ENCODE measurements at regions not wholly inside any gene's neighbourhood (a gene's known extent, or its start where the extent isn't known, plus 50 kb on each side); places are given as distances from the start of the nearest gene placed in this dataset.

DNA sequence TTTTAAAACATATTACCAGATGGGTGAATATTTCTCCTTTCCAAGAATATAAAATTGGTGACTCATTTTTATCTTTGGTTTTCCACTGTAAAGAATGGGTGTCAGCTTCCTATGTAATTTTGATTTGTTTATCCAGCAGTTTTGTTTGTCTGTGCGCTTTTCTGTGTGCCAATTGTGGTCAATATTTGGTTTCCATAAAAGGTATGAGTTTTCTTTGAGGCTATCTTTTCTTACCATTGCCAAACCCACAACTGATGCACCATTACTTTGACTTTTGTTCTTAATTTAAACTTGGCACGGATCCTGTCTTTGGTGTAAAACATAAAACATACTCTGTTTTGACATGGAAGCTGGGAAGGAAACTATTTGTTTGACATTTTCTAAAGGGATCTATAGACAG, 78.8 kb upstream of the NAV3 start:
- Histone ChIP-seq H4K20me1 (ENCODE audit: insufficient read depth) (no peaks in the 10 kb centered on the region; the same call in 1 of the 2 replicates), H3K9ac (no peak overlapping the region), H3K4me1 (ENCODE audit: control insufficient read depth in 1 of 2, insufficient read depth in 2 of 2, low read depth in 1 of 2, low read length in 1 of 2) (no peaks in the 10 kb centered on the region; a peak in 1 of 4 replicates), H3K79me2 (ENCODE audit: insufficient read depth) (no peaks in the 10 kb centered on the region), H3K4me3 (ENCODE audit: low read depth in 2 of 2, low read length in 1 of 2) (no peak overlapping the region), H3F3A (replicated peaks; ENCODE audit: insufficient read depth) (peaks cover 7% of the 10 kb centered on the region), H3K36me3 (replicated peaks in 1 of 2; ENCODE audit: control insufficient read depth in 1 of 2, insufficient read depth in 2 of 2, low read length in 1 of 2) (no peaks in the 10 kb centered on the region), H3K9me2 (no peaks in the 10 kb centered on the region), H3K27ac (ENCODE audit: low read depth in 2 of 2, low read length in 1 of 2) (peak overlapping the region in 1 of 2 experiments; percentile 5; a peak in 1 of 4 replicates), H3K27me3 (ENCODE audit: insufficient read depth) (no peaks in the 10 kb centered on the region), H3K4me2 (no peak overlapping the region), H2AFZ (ENCODE audit: low read depth) (no peak overlapping the region), H3K9me3 (no peaks in the 10 kb centered on the region)
- DNase-seq, result no peak
- ChIA-PET POLR2A (no interaction called here), CTCF (no interaction called here)
- 3% methylated on average over 2 of the region's 2 CpGs for WGBS (ENCODE audit: low lambda C conversion rate)
- TF ChIP-seq EP300 (IDR thresholded peaks at IDR 0.05; ENCODE audit: borderline replicate concordance in 1 of 2, low read depth in 1 of 2, low read length in 1 of 2), result peak in 1 of 2 experiments; percentile 49; a peak in 1 of 4 replicates
- TF ChIP-seq, protein P1, sequence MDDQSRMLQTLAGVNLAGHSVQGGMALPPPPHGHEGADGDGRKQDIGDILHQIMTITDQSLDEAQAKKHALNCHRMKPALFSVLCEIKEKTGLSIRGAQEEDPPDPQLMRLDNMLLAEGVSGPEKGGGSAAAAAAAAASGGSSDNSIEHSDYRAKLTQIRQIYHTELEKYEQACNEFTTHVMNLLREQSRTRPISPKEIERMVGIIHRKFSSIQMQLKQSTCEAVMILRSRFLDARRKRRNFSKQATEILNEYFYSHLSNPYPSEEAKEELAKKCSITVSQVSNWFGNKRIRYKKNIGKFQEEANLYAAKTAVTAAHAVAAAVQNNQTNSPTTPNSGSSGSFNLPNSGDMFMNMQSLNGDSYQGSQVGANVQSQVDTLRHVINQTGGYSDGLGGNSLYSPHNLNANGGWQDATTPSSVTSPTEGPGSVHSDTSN (IDR thresholded peaks at IDR 0.05), result peak; percentile 60; the same call in 1 of the 2 replicates
- no peak for TF ChIP-seq FOXJ3 (CRISPR knock-in tag; IDR thresholded peaks at IDR 0.05)
- no peak for TF ChIP-seq EZH2phosphoT487 (IDR thresholded peaks at IDR 0.05; ENCODE audit: borderline replicate concordance, low read depth)
- no peak for TF ChIP-seq SIN3A (IDR thresholded peaks at IDR 0.05; ENCODE audit: borderline replicate concordance, low read depth, low read length)
- no peak for TF ChIP-seq RXRA (IDR thresholded peaks at IDR 0.05; ENCODE audit: borderline replicate concordance, low read depth)
- TF ChIP-seq RFX5 (IDR thresholded peaks at IDR 0.05; ENCODE audit: low read length), result no peak
- TF ChIP-seq, protein P2, sequence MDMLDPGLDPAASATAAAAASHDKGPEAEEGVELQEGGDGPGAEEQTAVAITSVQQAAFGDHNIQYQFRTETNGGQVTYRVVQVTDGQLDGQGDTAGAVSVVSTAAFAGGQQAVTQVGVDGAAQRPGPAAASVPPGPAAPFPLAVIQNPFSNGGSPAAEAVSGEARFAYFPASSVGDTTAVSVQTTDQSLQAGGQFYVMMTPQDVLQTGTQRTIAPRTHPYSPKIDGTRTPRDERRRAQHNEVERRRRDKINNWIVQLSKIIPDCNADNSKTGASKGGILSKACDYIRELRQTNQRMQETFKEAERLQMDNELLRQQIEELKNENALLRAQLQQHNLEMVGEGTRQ (IDR thresholded peaks at IDR 0.05; ENCODE audit: borderline replicate concordance, low read depth, low read length), result no peak
- TF ChIP-seq MXI1 (IDR thresholded peaks at IDR 0.05; ENCODE audit: low read depth, low read length), result no peak
- TF ChIP-seq MEF2A (IDR thresholded peaks at IDR 0.05; ENCODE audit: borderline replicate concordance, low read depth), result no peak
- TF ChIP-seq FOSL2 (IDR thresholded peaks at IDR 0.05; ENCODE audit: borderline replicate concordance, low read depth), result peak; percentile 38; the same call in 1 of the 2 replicates
- no peak for TF ChIP-seq CHD2 (IDR thresholded peaks at IDR 0.05; ENCODE audit: low read length, partially characterized antibody)
- no peak for TF ChIP-seq TAF1 (IDR thresholded peaks at IDR 0.05; ENCODE audit: borderline replicate concordance, low read depth, low read length)
- TF ChIP-seq NRF1 (IDR thresholded peaks at IDR 0.05; ENCODE audit: low read depth, low read length), result no peak
- TF ChIP-seq, protein P3, sequence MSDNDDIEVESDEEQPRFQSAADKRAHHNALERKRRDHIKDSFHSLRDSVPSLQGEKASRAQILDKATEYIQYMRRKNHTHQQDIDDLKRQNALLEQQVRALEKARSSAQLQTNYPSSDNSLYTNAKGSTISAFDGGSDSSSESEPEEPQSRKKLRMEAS (IDR thresholded peaks at IDR 0.05; ENCODE audit: low read depth), result no peak
- TF ChIP-seq, protein P4, sequence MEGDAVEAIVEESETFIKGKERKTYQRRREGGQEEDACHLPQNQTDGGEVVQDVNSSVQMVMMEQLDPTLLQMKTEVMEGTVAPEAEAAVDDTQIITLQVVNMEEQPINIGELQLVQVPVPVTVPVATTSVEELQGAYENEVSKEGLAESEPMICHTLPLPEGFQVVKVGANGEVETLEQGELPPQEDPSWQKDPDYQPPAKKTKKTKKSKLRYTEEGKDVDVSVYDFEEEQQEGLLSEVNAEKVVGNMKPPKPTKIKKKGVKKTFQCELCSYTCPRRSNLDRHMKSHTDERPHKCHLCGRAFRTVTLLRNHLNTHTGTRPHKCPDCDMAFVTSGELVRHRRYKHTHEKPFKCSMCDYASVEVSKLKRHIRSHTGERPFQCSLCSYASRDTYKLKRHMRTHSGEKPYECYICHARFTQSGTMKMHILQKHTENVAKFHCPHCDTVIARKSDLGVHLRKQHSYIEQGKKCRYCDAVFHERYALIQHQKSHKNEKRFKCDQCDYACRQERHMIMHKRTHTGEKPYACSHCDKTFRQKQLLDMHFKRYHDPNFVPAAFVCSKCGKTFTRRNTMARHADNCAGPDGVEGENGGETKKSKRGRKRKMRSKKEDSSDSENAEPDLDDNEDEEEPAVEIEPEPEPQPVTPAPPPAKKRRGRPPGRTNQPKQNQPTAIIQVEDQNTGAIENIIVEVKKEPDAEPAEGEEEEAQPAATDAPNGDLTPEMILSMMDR (IDR thresholded peaks at IDR 0.05), result no peak
- peak; percentile 14; the same call in 1 of the 2 replicates for TF ChIP-seq JUND (IDR thresholded peaks at IDR 0.05)
- TF ChIP-seq NFIC (IDR thresholded peaks at IDR 0.05; ENCODE audit: borderline replicate concordance), result peak; percentile 95
- TF ChIP-seq POLR2AphosphoS5 (IDR thresholded peaks at IDR 0.05; ENCODE audit: low read depth, low read length), result peak; percentile 49; the same call in 1 of the 2 replicates
- TF ChIP-seq GATA2 (CRISPR knock-in tag; IDR thresholded peaks at IDR 0.05), result no peak
- no peak for TF ChIP-seq FOXM1 (IDR thresholded peaks at IDR 0.05; ENCODE audit: low read depth)
- TF ChIP-seq SMC3 (IDR thresholded peaks at IDR 0.05; ENCODE audit: low read depth, low read length), result no peak
- TF ChIP-seq GABPA (IDR thresholded peaks at IDR 0.05; ENCODE audit: low read depth), result no peak
- TF ChIP-seq, protein P5, sequence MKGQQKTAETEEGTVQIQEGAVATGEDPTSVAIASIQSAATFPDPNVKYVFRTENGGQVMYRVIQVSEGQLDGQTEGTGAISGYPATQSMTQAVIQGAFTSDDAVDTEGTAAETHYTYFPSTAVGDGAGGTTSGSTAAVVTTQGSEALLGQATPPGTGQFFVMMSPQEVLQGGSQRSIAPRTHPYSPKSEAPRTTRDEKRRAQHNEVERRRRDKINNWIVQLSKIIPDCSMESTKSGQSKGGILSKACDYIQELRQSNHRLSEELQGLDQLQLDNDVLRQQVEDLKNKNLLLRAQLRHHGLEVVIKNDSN (IDR thresholded peaks at IDR 0.05; ENCODE audit: borderline replicate concordance, low read depth), result no peak
- TF ChIP-seq TCF12 (IDR thresholded peaks at IDR 0.05), result peak; percentile 95
- no peak for TF ChIP-seq ELF1 (IDR thresholded peaks at IDR 0.05)
- TF ChIP-seq RAD21 (IDR thresholded peaks at IDR 0.05; ENCODE audit: low read length), result no peak
- TF ChIP-seq TEAD4 (IDR thresholded peaks at IDR 0.05; ENCODE audit: borderline replicate concordance, insufficient read depth), result no peak; the same call in 1 of the 2 replicates
- TF ChIP-seq YY1 (IDR thresholded peaks at IDR 0.05; ENCODE audit: low read depth), result no peak
- TF ChIP-seq RCOR1 (IDR thresholded peaks at IDR 0.05; ENCODE audit: low read length), result no peak
- TF ChIP-seq, protein P6, sequence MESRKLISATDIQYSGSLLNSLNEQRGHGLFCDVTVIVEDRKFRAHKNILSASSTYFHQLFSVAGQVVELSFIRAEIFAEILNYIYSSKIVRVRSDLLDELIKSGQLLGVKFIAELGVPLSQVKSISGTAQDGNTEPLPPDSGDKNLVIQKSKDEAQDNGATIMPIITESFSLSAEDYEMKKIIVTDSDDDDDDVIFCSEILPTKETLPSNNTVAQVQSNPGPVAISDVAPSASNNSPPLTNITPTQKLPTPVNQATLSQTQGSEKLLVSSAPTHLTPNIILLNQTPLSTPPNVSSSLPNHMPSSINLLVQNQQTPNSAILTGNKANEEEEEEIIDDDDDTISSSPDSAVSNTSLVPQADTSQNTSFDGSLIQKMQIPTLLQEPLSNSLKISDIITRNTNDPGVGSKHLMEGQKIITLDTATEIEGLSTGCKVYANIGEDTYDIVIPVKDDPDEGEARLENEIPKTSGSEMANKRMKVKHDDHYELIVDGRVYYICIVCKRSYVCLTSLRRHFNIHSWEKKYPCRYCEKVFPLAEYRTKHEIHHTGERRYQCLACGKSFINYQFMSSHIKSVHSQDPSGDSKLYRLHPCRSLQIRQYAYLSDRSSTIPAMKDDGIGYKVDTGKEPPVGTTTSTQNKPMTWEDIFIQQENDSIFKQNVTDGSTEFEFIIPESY (IDR thresholded peaks at IDR 0.05; ENCODE audit: borderline replicate concordance, low read depth), result no peak
